ENCODE measurements at regions not wholly inside any gene's neighbourhood (a gene's known extent, or its start where the extent isn't known, plus 50 kb on each side); places are given as distances from the start of the nearest gene placed in this dataset.

- Mint-ChIP-seq H3K36me3 (ENCODE audit: low read depth) (no peaks in the 10 kb centered on the region), H3K4me3 (no peak overlapping the region), H3K9me3 (no peaks in the 10 kb centered on the region), H3K27me3 (peaks cover 7% of the 10 kb centered on the region), H3K4me1 (ENCODE audit: low read depth) (no peaks in the 10 kb centered on the region), H3K27ac (no peak overlapping the region)
These were observed 639.0 kb upstream of the KLF12 start for GRCh38 chr13:74773248-74773647.

- H3K27me3 Mint-ChIP-seq, result peaks cover 3% of the 10 kb centered on the region
- no peaks in the 10 kb centered on the region for H3K9me3 Mint-ChIP-seq
- H3K4me1 Mint-ChIP-seq (ENCODE audit: low read depth), result no peaks in the 10 kb centered on the region
- H3K4me3 Mint-ChIP-seq, result no peak overlapping the region
- no peaks in the 10 kb centered on the region for H3K36me3 Mint-ChIP-seq (ENCODE audit: low read depth)
- no peak overlapping the region for H3K27ac Mint-ChIP-seq
These were observed 637.8 kb upstream of the KLF12 start for GRCh38 chr13:74771964-74772363.

DNA sequence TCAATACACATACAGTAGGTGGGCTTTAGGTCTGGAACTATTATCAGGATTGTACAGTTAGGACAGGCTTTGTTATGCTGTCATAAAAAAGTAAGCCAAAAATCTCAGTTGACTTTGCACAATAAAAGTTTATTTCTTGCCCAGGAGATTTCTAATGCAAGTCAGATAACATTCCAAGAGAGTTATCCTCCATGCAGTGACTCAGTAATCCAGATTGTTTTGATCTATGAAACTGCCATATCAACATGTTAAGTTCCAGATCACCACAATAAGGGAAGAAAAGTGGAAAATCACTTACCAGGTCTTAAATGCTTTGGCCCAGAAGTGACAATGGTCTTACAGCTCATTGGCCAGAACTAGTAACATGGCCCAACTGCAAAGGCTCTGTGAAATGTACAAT, 636.2 kb upstream of the KLF12 start:
- Mint-ChIP-seq H3K36me3 (ENCODE audit: low read depth) (no peaks in the 10 kb centered on the region), H3K27ac (no peak overlapping the region), H3K4me3 (no peak overlapping the region), H3K27me3 (peaks cover 3% of the 10 kb centered on the region), H3K9me3 (no peaks in the 10 kb centered on the region), H3K4me1 (ENCODE audit: low read depth) (no peaks in the 10 kb centered on the region)

DNA sequence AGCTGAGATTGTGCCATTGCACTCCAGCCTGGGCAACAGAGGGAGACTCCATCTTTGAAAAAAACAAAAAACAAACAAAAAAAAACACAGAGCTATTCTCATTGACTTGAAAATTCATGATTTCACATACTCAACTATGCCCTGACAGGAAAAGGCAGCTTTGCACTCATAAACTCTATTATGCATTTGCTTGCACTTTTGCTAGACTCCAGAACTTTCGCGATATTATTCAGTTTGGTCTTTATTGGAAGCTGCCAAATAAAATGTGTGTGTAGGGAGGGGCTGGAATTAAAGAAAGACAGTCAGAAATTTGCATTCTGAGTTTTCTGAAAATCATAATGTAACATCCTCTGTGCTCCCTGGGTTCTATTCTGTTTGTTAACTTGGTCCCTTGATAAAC, 635.1 kb upstream of the KLF12 start:
- Mint-ChIP-seq H3K4me3 (no peak overlapping the region), H3K4me1 (ENCODE audit: low read depth) (no peaks in the 10 kb centered on the region), H3K27ac (no peak overlapping the region), H3K9me3 (no peaks in the 10 kb centered on the region), H3K36me3 (ENCODE audit: low read depth) (no peaks in the 10 kb centered on the region), H3K27me3 (peaks cover 3% of the 10 kb centered on the region)

GRCh38 chr13:74768521-74769085, 634.4 kb upstream of the KLF12 start:
- H3K9me3 Mint-ChIP-seq, result no peaks in the 10 kb centered on the region
- no peaks in the 10 kb centered on the region for H3K36me3 Mint-ChIP-seq (ENCODE audit: low read depth)
- no peak overlapping the region for H3K27ac Mint-ChIP-seq
- H3K27me3 Mint-ChIP-seq, result peaks cover under 1% of the 10 kb centered on the region
- H3K4me3 Mint-ChIP-seq, result no peak overlapping the region
- H3K4me1 Mint-ChIP-seq (ENCODE audit: low read depth), result no peaks in the 10 kb centered on the region

GRCh38 chr13:74767050-74767449, 632.8 kb upstream of the KLF12 start:
- H3K4me3 Mint-ChIP-seq, result no peak overlapping the region
- no peaks in the 10 kb centered on the region for H3K36me3 Mint-ChIP-seq (ENCODE audit: low read depth)
- H3K27ac Mint-ChIP-seq, result no peak overlapping the region
- H3K27me3 Mint-ChIP-seq, result no peaks in the 10 kb centered on the region
- H3K4me1 Mint-ChIP-seq (ENCODE audit: low read depth), result no peaks in the 10 kb centered on the region
- H3K9me3 Mint-ChIP-seq, result no peaks in the 10 kb centered on the region

GRCh38 chr13:74765955-74766354, 631.8 kb upstream of the KLF12 start:
- H3K4me1 Mint-ChIP-seq (ENCODE audit: low read depth), result no peaks in the 10 kb centered on the region
- H3K27me3 Mint-ChIP-seq, result no peaks in the 10 kb centered on the region
- H3K36me3 Mint-ChIP-seq (ENCODE audit: low read depth), result no peaks in the 10 kb centered on the region
- H3K27ac Mint-ChIP-seq, result no peak overlapping the region
- no peak overlapping the region for H3K4me3 Mint-ChIP-seq
- no peaks in the 10 kb centered on the region for H3K9me3 Mint-ChIP-seq

GRCh38 chr13:74761801-74762757, 627.9 kb upstream of the KLF12 start:
- Mint-ChIP-seq H3K36me3 (ENCODE audit: low read depth) (no peaks in the 10 kb centered on the region), H3K27ac (no peak overlapping the region), H3K9me3 (no peaks in the 10 kb centered on the region), H3K27me3 (no peaks in the 10 kb centered on the region), H3K4me3 (no peak overlapping the region), H3K4me1 (ENCODE audit: low read depth) (no peaks in the 10 kb centered on the region)

GRCh38 chr13:74758188-74758587, 624.0 kb upstream of the KLF12 start:
- H3K27me3 Mint-ChIP-seq, result no peaks in the 10 kb centered on the region
- no peak overlapping the region for H3K27ac Mint-ChIP-seq
- no peaks in the 10 kb centered on the region for H3K4me1 Mint-ChIP-seq (ENCODE audit: low read depth)
- H3K9me3 Mint-ChIP-seq, result no peaks in the 10 kb centered on the region
- H3K36me3 Mint-ChIP-seq (ENCODE audit: low read depth), result no peaks in the 10 kb centered on the region
- no peak overlapping the region for H3K4me3 Mint-ChIP-seq

- Mint-ChIP-seq H3K4me1 (ENCODE audit: low read depth) (no peaks in the 10 kb centered on the region), H3K9me3 (no peaks in the 10 kb centered on the region), H3K27me3 (no peaks in the 10 kb centered on the region), H3K36me3 (ENCODE audit: low read depth) (no peaks in the 10 kb centered on the region), H3K4me3 (no peak overlapping the region), H3K27ac (no peak overlapping the region)
These were observed 620.9 kb upstream of the KLF12 start for GRCh38 chr13:74755065-74755464.

DNA sequence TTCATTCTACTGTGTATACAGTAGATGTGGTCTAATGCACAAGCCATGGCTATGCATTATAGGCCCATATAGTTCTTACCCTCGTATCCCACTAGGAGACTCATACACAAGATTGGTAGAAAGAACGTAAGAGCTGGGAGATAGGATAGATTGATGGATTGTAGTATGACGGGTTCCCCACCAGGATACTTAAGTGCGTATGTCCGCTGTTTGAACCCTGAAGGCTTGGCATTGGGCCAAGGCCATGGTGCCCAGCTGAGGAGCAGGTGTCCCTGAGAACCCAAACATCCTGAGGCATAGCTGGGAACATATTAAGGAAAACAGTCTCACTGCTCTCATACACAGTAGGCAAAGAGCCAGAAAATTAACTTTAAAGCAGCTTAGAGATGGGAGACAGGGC, 617.5 kb upstream of the KLF12 start:
- no peaks in the 10 kb centered on the region for H3K36me3 Mint-ChIP-seq (ENCODE audit: low read depth)
- no peak overlapping the region for H3K27ac Mint-ChIP-seq
- H3K9me3 Mint-ChIP-seq, result no peaks in the 10 kb centered on the region
- H3K4me3 Mint-ChIP-seq, result no peak overlapping the region
- no peaks in the 10 kb centered on the region for H3K27me3 Mint-ChIP-seq
- no peaks in the 10 kb centered on the region for H3K4me1 Mint-ChIP-seq (ENCODE audit: low read depth)

- Mint-ChIP-seq H3K4me3 (no peak overlapping the region), H3K27ac (no peak overlapping the region), H3K36me3 (ENCODE audit: low read depth) (no peaks in the 10 kb centered on the region), H3K4me1 (ENCODE audit: low read depth) (no peaks in the 10 kb centered on the region), H3K9me3 (no peaks in the 10 kb centered on the region), H3K27me3 (no peaks in the 10 kb centered on the region)
These were observed 613.2 kb upstream of the KLF12 start for GRCh38 chr13:74747186-74747955.

DNA sequence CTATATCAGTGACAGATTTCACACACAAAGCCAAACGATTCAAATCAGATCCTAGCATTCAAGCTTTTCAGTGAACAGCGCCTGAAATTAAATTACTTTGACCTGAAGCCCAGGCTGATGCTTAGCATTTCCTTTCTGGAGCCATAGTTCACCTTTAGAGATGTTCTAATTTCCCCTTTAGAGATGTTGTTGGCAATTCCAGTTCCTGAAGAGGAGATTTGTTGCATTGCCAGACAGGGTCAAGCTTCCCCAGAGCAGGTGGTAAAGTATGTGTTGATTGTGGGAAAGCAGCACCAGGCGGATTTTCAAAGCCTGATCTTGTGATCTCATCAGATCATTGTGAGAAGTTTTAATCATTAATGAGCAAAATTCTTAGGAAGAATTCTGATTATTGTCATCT, 609.8 kb upstream of the KLF12 start:
- Mint-ChIP-seq H3K27ac (no peak overlapping the region), H3K4me1 (ENCODE audit: low read depth) (no peaks in the 10 kb centered on the region), H3K36me3 (ENCODE audit: low read depth) (no peaks in the 10 kb centered on the region), H3K27me3 (no peaks in the 10 kb centered on the region), H3K4me3 (no peak overlapping the region), H3K9me3 (no peaks in the 10 kb centered on the region)

DNA sequence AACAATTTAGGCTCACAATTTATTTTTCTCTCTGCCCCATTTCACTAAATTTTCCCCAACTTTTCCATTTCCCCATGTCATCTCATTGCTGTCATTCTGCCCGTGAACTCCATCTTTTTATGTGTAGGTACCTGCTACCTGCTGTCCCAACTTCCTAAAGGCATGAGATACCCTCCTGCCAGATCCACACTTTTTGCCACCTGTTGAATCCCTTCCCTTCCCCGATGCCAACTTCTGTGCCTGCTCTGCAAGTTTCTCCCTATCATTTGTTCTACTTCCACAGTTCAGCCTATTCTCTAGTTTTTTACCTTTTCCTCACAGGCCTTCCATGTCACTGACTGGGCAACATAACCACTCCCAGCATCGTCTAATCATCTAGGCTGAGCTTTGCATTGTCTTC, 607.5 kb upstream of the KLF12 start:
- Mint-ChIP-seq H3K4me3 (no peak overlapping the region), H3K9me3 (no peaks in the 10 kb centered on the region), H3K27ac (no peak overlapping the region), H3K4me1 (ENCODE audit: low read depth) (no peaks in the 10 kb centered on the region), H3K36me3 (ENCODE audit: low read depth) (no peaks in the 10 kb centered on the region), H3K27me3 (no peaks in the 10 kb centered on the region)

GRCh38 chr13:74732736-74733385, 598.7 kb upstream of the KLF12 start:
- H3K9me3 Mint-ChIP-seq, result no peaks in the 10 kb centered on the region
- H3K27me3 Mint-ChIP-seq, result no peaks in the 10 kb centered on the region
- no peak overlapping the region for H3K4me3 Mint-ChIP-seq
- no peaks in the 10 kb centered on the region for H3K4me1 Mint-ChIP-seq (ENCODE audit: low read depth)
- H3K36me3 Mint-ChIP-seq (ENCODE audit: low read depth), result no peaks in the 10 kb centered on the region
- no peak overlapping the region for H3K27ac Mint-ChIP-seq
